Neuronal stem cell (in vitro differentiated cells): ENCODE measurements at regions not wholly inside any gene's neighbourhood (a gene's known extent, or its start where the extent isn't known, plus 50 kb on each side); places are given as distances from the start of the nearest gene placed in this dataset.
A peak's percentile ranks its signal among the peaks of the same experiment; 100 is the strongest.

Experiments
- DNase-seq: peaks from one replicate; pipeline ENCODE4 v3.0.0-alpha.2; 2013; ENCODE audit warnings: low spot score
- H2AFZ ChIP-seq: one replicate; pipeline ENCODE4 v1.6.1; 2013; ENCODE audit warnings: mild to moderate bottlenecking, low read length, inconsistent platforms
- H2AK5ac ChIP-seq: 2 replicates; pipeline ENCODE4 v1.6.1; 2013; ENCODE audit warnings: low read depth, mild to moderate bottlenecking, inconsistent platforms, low read length, moderate library complexity, mixed read lengths
- H2BK120ac ChIP-seq: 2 replicates; pipeline ENCODE4 v1.6.1; 2013; ENCODE audit warnings: low read depth, mild to moderate bottlenecking, inconsistent platforms, low read length, moderate library complexity, mixed read lengths
- H2BK12ac ChIP-seq: one replicate; pipeline ENCODE4 v1.6.1; 2013; ENCODE audit warnings: low read length, inconsistent platforms
- H2BK15ac ChIP-seq: 2 replicates; pipeline ENCODE4 v1.6.1; 2013; ENCODE audit warnings: mild to moderate bottlenecking, low read length, inconsistent platforms, mixed read lengths
- H2BK5ac ChIP-seq: one replicate; pipeline ENCODE4 v1.6.1; 2013; ENCODE audit warnings: inconsistent platforms, mild to moderate bottlenecking, low read length, moderate library complexity
- H3K14ac ChIP-seq: one replicate; pipeline ENCODE4 v1.6.1; 2013; ENCODE audit warnings: low read length, inconsistent platforms
- H3K18ac ChIP-seq: 2 replicates; pipeline ENCODE4 v1.6.1; 2013; ENCODE audit warnings: low read length, inconsistent platforms
- H3K23ac ChIP-seq: 2 replicates; pipeline ENCODE4 v1.6.1; 2013; ENCODE audit warnings: low read depth, mild to moderate bottlenecking, mixed read lengths, low read length, inconsistent platforms; ENCODE audit not compliant: poor library complexity
- H3K27ac ChIP-seq: replicated peaks from 3 replicates; pipeline ENCODE4 v1.5.1; 2013; ENCODE audit warnings: low read length, inconsistent platforms
- H3K27me3 ChIP-seq, 3 experiments: 2 replicates each; pipeline ENCODE4 v1.6.1; 2013; ENCODE audit warnings: low read length in 3 of 3, mild to moderate bottlenecking in 2 of 3, inconsistent platforms in 1 of 3, low read depth in 1 of 3, mixed read lengths in 1 of 3, moderate library complexity in 1 of 3; ENCODE audit not compliant: control insufficient read depth in 3 of 3, insufficient read depth in 3 of 3
- H3K36me3 ChIP-seq, 2 donors: replicated peaks in 1 of 2; 2 replicates each; pipeline ENCODE4 v1.6.1; 2013; ENCODE audit warnings: low read length in 2 of 2; ENCODE audit not compliant: control insufficient read depth in 2 of 2, insufficient read depth in 2 of 2
- H3K4ac ChIP-seq: 2 replicates; pipeline ENCODE4 v1.6.1; 2013; ENCODE audit warnings: inconsistent platforms, mild to moderate bottlenecking, low read length, moderate library complexity
- H3K4me1 ChIP-seq, 2 donors: 1 replicate in 1 of 2; 2 replicates in 1 of 2; pipeline ENCODE4 v1.6.1; 2013; ENCODE audit warnings: low read length in 2 of 2, low read depth in 1 of 2; ENCODE audit not compliant: control insufficient read depth in 2 of 2, insufficient read depth in 1 of 2
- H3K4me2 ChIP-seq: one replicate; pipeline ENCODE4 v1.6.1; 2013; ENCODE audit warnings: mild to moderate bottlenecking, low read length, inconsistent platforms; ENCODE audit not compliant: insufficient read depth, poor library complexity, severe bottlenecking
- H3K4me3 ChIP-seq, 2 donors: 2 replicates each; pipeline ENCODE4 v1.5.1; 2013; ENCODE audit warnings: low read length in 2 of 2, mild to moderate bottlenecking in 2 of 2, inconsistent platforms in 1 of 2, moderate library complexity in 1 of 2
- H3K79me1 ChIP-seq: one replicate; pipeline ENCODE4 v1.6.1; 2013; ENCODE audit warnings: low read depth, mild to moderate bottlenecking, inconsistent platforms, low read length, moderate library complexity
- H3K9ac ChIP-seq: one replicate; pipeline ENCODE4 v1.6.1; 2013; ENCODE audit warnings: mild to moderate bottlenecking, low read depth, low read length, inconsistent platforms; ENCODE audit not compliant: poor library complexity
- H3K9me3 ChIP-seq, 2 donors: replicated peaks in 1 of 2; 2 replicates each; pipeline versions ENCODE3 to v1.6.1; 2013; ENCODE audit warnings: low read length in 2 of 2, mild to moderate bottlenecking in 2 of 2, inconsistent platforms in 1 of 2, low read depth in 1 of 2, mixed read lengths in 1 of 2, moderate library complexity in 1 of 2; ENCODE audit not compliant: control insufficient read depth in 2 of 2, insufficient read depth in 1 of 2
- H4K8ac ChIP-seq: one replicate; pipeline ENCODE4 v1.6.1; 2013; ENCODE audit warnings: low read depth, mild to moderate bottlenecking, inconsistent platforms, low read length, moderate library complexity
- H4K91ac ChIP-seq: one replicate; pipeline ENCODE4 v1.6.1; 2013; ENCODE audit warnings: low read length, low read depth, mild to moderate bottlenecking, inconsistent platforms; ENCODE audit not compliant: poor library complexity
- WGBS, 2 donors: extraction: QIAGEN DNeasy Blood & Tissue Kit; methylation state at CpG; one replicate each; pipeline ENCODE4 v1.1.7; 2013; ENCODE audit warnings: missing lambda C conversion rate in 2 of 2, mixed read lengths in 1 of 2; ENCODE audit not compliant: insufficient read length in 2 of 2, insufficient replicate concordance in 1 of 2; ENCODE audit errors: extremely low coverage in 2 of 2; 5-methylcytosine and 5-hydroxymethylcytosine counted together

- no peak overlapping the region for H3K18ac ChIP-seq
- H4K91ac ChIP-seq, result no peak overlapping the region
- H3K36me3 ChIP-seq, result no peaks in the 10 kb centered on the region
- no peak overlapping the region for H2BK15ac ChIP-seq
- H2BK12ac ChIP-seq, result no peak overlapping the region
- H2BK5ac ChIP-seq, result no peak overlapping the region
- no peak overlapping the region for H3K9ac ChIP-seq
- no peak overlapping the region for H2BK120ac ChIP-seq
- H2AK5ac ChIP-seq, result peak overlapping the region; percentile 8
- no peaks in the 10 kb centered on the region for H3K79me1 ChIP-seq
- no peak overlapping the region for H3K4me3 ChIP-seq
- WGBS, 2 donors, result no CpG with 5 or more reads among the region's 6 CpGs
- H3K4me1 ChIP-seq, result no peaks in the 10 kb centered on the region
- no peak overlapping the region for H3K27ac ChIP-seq
- no peak for DNase-seq
- no peak overlapping the region for H4K8ac ChIP-seq
- no peak overlapping the region for H2AFZ ChIP-seq
- no peak overlapping the region for H3K23ac ChIP-seq
- H3K9me3 ChIP-seq, result no peaks in the 10 kb centered on the region
- no peak overlapping the region for H3K4me2 ChIP-seq
- no peak overlapping the region for H3K14ac ChIP-seq
- no peaks in the 10 kb centered on the region for H3K27me3 ChIP-seq
- no peak overlapping the region for H3K4ac ChIP-seq
Observed at GRCh38 chr5:2895876-2896275, 144.4 kb upstream of the IRX2 start.

- Histone ChIP-seq H3K27me3 (no peaks in the 10 kb centered on the region), H2BK120ac (no peak overlapping the region), H3K4me2 (no peak overlapping the region), H3K4ac (no peak overlapping the region), H2AK5ac (no peak overlapping the region), H3K18ac (no peak overlapping the region), H3K14ac (no peak overlapping the region), H3K4me3 (no peak overlapping the region), H3K4me1 (no peaks in the 10 kb centered on the region), H2BK15ac (no peak overlapping the region), H4K91ac (no peak overlapping the region), H3K23ac (no peak overlapping the region), H2BK5ac (no peak overlapping the region), H3K27ac (no peak overlapping the region), H2BK12ac (no peak overlapping the region), H3K9ac (no peak overlapping the region), H2AFZ (no peak overlapping the region), H4K8ac (no peak overlapping the region), H3K79me1 (no peaks in the 10 kb centered on the region), H3K9me3 (no peaks in the 10 kb centered on the region), H3K36me3 (no peaks in the 10 kb centered on the region)
- DNase-seq, result no peak
- WGBS, 2 donors, result no CpG with 5 or more reads among the region's 9 CpGs
Observed at GRCh38 chr5:2895196-2895595, 143.7 kb upstream of the IRX2 start.

GRCh38 chr5:2894736-2895135 lies 143.3 kb upstream of the IRX2 start:
- Histone ChIP-seq H2AK5ac (no peak overlapping the region), H3K4ac (no peak overlapping the region), H2BK120ac (no peak overlapping the region), H3K9ac (no peak overlapping the region), H2AFZ (no peak overlapping the region), H3K23ac (no peak overlapping the region), H3K27me3 (no peaks in the 10 kb centered on the region), H3K4me1 (no peaks in the 10 kb centered on the region), H2BK12ac (no peak overlapping the region), H3K4me3 (no peak overlapping the region), H3K18ac (peak overlapping the region; percentile 25), H3K79me1 (no peaks in the 10 kb centered on the region), H3K14ac (peak overlapping the region; percentile 21), H4K91ac (no peak overlapping the region), H4K8ac (no peak overlapping the region), H2BK5ac (no peak overlapping the region), H2BK15ac (no peak overlapping the region), H3K4me2 (no peak overlapping the region), H3K9me3 (no peaks in the 10 kb centered on the region), H3K36me3 (no peaks in the 10 kb centered on the region), H3K27ac (no peak overlapping the region)
- WGBS, 2 donors, result no CpG with 5 or more reads among the region's 11 CpGs
- no peak for DNase-seq

- H2AK5ac ChIP-seq, result no peak overlapping the region
- no peak overlapping the region for H2BK5ac ChIP-seq
- H3K14ac ChIP-seq, result no peak overlapping the region
- no peaks in the 10 kb centered on the region for H3K4me1 ChIP-seq
- no peak overlapping the region for H3K23ac ChIP-seq
- H3K18ac ChIP-seq, result no peak overlapping the region
- H2BK120ac ChIP-seq, result no peak overlapping the region
- H2BK12ac ChIP-seq, result no peak overlapping the region
- H3K4ac ChIP-seq, result no peak overlapping the region
- no peaks in the 10 kb centered on the region for H3K79me1 ChIP-seq
- no peak overlapping the region for H4K8ac ChIP-seq
- H3K27me3 ChIP-seq, result no peaks in the 10 kb centered on the region
- H4K91ac ChIP-seq, result no peak overlapping the region
- no peaks in the 10 kb centered on the region for H3K36me3 ChIP-seq
- no peak overlapping the region for H3K4me2 ChIP-seq
- H2BK15ac ChIP-seq, result no peak overlapping the region
- H3K9ac ChIP-seq, result no peak overlapping the region
- no peak overlapping the region for H3K27ac ChIP-seq
- DNase-seq, result no peak
- no peaks in the 10 kb centered on the region for H3K9me3 ChIP-seq
- no peak overlapping the region for H3K4me3 ChIP-seq
- no peak overlapping the region for H2AFZ ChIP-seq
- no CpG with 5 or more reads among the region's 12 CpGs for WGBS, 2 donors
Observed at GRCh38 chr5:2894316-2894715, 142.8 kb upstream of the IRX2 start.
